Neural cell (in vitro differentiated cells): ENCODE measurements at regions not wholly inside any gene's neighbourhood (a gene's known extent, or its start where the extent isn't known, plus 50 kb on each side); places are given as distances from the start of the nearest gene placed in this dataset.

Experiments used
- H2AFZ ChIP-seq: fragments of 200-600, 300-800 bp; sonication (generic), shearing (Covaris generic); 2 replicates; pipeline ENCODE4 v1.6.0; 2014; ENCODE audit warnings: low read depth, mild to moderate bottlenecking, antibody characterized with exemption, low read length, moderate library complexity
- H3F3A ChIP-seq: fragments of 200-600 bp; shearing (Covaris generic); 2 replicates; pipeline ENCODE4 v1.6.1; 2016; ENCODE audit warnings: mild to moderate bottlenecking, moderate library complexity, mixed read lengths, antibody characterized with exemption, low read length; ENCODE audit not compliant: insufficient read depth, poor library complexity, severe bottlenecking
- H3K27ac ChIP-seq: fragments of 200-600, 300-800 bp; sonication (generic), shearing (Covaris generic); 2 replicates; pipeline ENCODE4 v1.5.1; 2014; ENCODE audit warnings: mild to moderate bottlenecking, low read length, moderate library complexity
- H3K27me3 ChIP-seq: fragments of 300-800, 200-600 bp; sonication (generic), shearing (Covaris generic); 2 replicates; pipeline ENCODE4 v1.6.0; 2014; ENCODE audit warnings: mild to moderate bottlenecking, low read depth, low read length, moderate library complexity; ENCODE audit not compliant: insufficient read depth
- H3K36me3 ChIP-seq: fragments of 300-800, 200-600 bp; sonication (generic), shearing (Covaris generic); 2 replicates; pipeline ENCODE4 v1.5.1; 2014; ENCODE audit warnings: mild to moderate bottlenecking, antibody characterized with exemption, low read length, moderate library complexity; ENCODE audit not compliant: insufficient read depth
- H3K4me2 ChIP-seq: fragments of 300-800, 200-600 bp; sonication (generic), shearing (Covaris generic); 2 replicates; pipeline ENCODE4 v1.6.0; 2014; ENCODE audit warnings: mild to moderate bottlenecking, low read length
- H3K4me3 ChIP-seq: fragments of 300-800, 200-600 bp; sonication (generic), shearing (Covaris generic); 2 replicates; pipeline ENCODE4 v1.5.1; 2014; ENCODE audit warnings: mild to moderate bottlenecking, low read length, moderate library complexity
- H3K79me2 ChIP-seq: fragments of 200-600 bp; shearing (Covaris generic); replicated peaks from 2 replicates; pipeline ENCODE4 v1.6.0; 2014; ENCODE audit warnings: mild to moderate bottlenecking, low read length, moderate library complexity; ENCODE audit not compliant: insufficient read depth
- H3K9ac ChIP-seq: fragments of 300-800, 200-600 bp; sonication (generic), shearing (Covaris generic); 2 replicates; pipeline ENCODE4 v1.6.1; 2016; ENCODE audit warnings: mild to moderate bottlenecking, low read length, mixed read lengths
- H3K9me2 ChIP-seq: fragments of 200-600 bp; shearing (Covaris generic); 2 replicates; pipeline ENCODE4 v1.6.1; 2016; ENCODE audit warnings: mild to moderate bottlenecking, low read length, mixed read lengths; ENCODE audit not compliant: insufficient read depth
- H3K9me3 ChIP-seq: fragments of 200-600, 300-800 bp; sonication (generic), shearing (Covaris generic); 2 replicates; pipeline ENCODE4 v1.6.1; 2016; ENCODE audit warnings: mild to moderate bottlenecking, mixed run types, low read length, moderate library complexity, mixed read lengths
- H4K20me1 ChIP-seq: fragments of 200-600 bp; shearing (Covaris generic); 2 replicates; pipeline ENCODE4 v1.6.1; 2016; ENCODE audit warnings: mild to moderate bottlenecking, mixed run types; ENCODE audit not compliant: insufficient read depth
- EP300 ChIP-seq: fragments of 450-650 bp; conservative IDR thresholded peaks from 2 replicates; pipeline ENCODE4 v1.6.1; 2014; ENCODE audit warnings: antibody characterized with exemption, mild to moderate bottlenecking, moderate library complexity; ENCODE audit not compliant: poor library complexity, severe bottlenecking
- EZH2 ChIP-seq: fragments of 200-600, 300-800 bp; shearing (Covaris generic), sonication (generic); IDR thresholded peaks from 2 replicates; pipeline ENCODE4 v1.6.1; 2014; ENCODE audit warnings: antibody characterized with exemption, low read length, borderline replicate concordance, mild to moderate bottlenecking; ENCODE audit not compliant: insufficient read depth, poor library complexity, severe bottlenecking
- MXI1 ChIP-seq: fragments of 450-650 bp; conservative IDR thresholded peaks from 2 replicates; pipeline ENCODE4 v1.6.1; 2014; ENCODE audit warnings: antibody characterized with exemption, mild to moderate bottlenecking; ENCODE audit not compliant: poor library complexity, severe bottlenecking
- POLR2AphosphoS5 ChIP-seq: IDR thresholded peaks from 2 replicates; pipeline ENCODE4 v1.6.1; 2012
- RAD21 ChIP-seq: fragments of 450-650 bp; conservative IDR thresholded peaks from 2 replicates; pipeline ENCODE4 v1.6.1; 2014; ENCODE audit warnings: antibody characterized with exemption, mild to moderate bottlenecking, moderate library complexity
- SMC3 ChIP-seq: fragments of 450-650 bp; conservative IDR thresholded peaks from 2 replicates; pipeline ENCODE4 v1.6.1; 2014; ENCODE audit warnings: antibody characterized with exemption, mild to moderate bottlenecking, moderate library complexity; ENCODE audit not compliant: poor library complexity
- TAF1 ChIP-seq: IDR thresholded peaks from 2 replicates; pipeline ENCODE4 v1.6.1; 2012; ENCODE audit warnings: low read depth
- TF ChIP-seq, protein P1 (sequence below): IDR thresholded peaks from 2 replicates; pipeline ENCODE4 v1.6.1; 2012; ENCODE audit warnings: borderline replicate concordance
- TF ChIP-seq, protein P2 (sequence below): fragments of 450-650 bp; IDR thresholded peaks from 2 replicates; pipeline ENCODE4 v1.5.1; 2014; ENCODE audit warnings: antibody characterized with exemption, mild to moderate bottlenecking, moderate library complexity; ENCODE audit not compliant: poor library complexity, severe bottlenecking

DNA sequence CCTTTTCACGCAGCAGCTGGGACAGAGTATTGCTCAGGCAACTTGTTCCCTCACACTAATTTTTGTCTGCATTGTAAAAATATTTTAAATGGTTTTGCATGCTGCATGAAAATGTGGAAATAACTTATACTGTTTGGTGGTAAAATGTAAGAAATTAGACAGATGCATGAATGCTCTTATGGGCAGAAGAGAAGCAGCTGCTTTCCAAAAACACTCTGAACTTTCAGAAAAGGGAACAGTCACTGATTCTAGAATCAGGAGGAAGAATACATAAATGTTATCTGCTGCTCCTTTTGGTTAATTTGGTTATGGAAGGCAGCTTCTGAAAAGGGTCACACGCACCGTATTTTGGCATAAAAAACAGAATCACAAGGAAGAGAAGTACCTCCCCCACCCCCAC lies 87.0 kb upstream of the RUNX1 start:
- no peak overlapping the region for H3K9ac ChIP-seq
- H3K36me3 ChIP-seq: no peaks in the 10 kb centered on the region
- H3K4me2 ChIP-seq: no peak overlapping the region
- H3F3A ChIP-seq: no peaks in the 10 kb centered on the region
- no peak overlapping the region for H3K27ac ChIP-seq
- TF ChIP-seq, protein P1, sequence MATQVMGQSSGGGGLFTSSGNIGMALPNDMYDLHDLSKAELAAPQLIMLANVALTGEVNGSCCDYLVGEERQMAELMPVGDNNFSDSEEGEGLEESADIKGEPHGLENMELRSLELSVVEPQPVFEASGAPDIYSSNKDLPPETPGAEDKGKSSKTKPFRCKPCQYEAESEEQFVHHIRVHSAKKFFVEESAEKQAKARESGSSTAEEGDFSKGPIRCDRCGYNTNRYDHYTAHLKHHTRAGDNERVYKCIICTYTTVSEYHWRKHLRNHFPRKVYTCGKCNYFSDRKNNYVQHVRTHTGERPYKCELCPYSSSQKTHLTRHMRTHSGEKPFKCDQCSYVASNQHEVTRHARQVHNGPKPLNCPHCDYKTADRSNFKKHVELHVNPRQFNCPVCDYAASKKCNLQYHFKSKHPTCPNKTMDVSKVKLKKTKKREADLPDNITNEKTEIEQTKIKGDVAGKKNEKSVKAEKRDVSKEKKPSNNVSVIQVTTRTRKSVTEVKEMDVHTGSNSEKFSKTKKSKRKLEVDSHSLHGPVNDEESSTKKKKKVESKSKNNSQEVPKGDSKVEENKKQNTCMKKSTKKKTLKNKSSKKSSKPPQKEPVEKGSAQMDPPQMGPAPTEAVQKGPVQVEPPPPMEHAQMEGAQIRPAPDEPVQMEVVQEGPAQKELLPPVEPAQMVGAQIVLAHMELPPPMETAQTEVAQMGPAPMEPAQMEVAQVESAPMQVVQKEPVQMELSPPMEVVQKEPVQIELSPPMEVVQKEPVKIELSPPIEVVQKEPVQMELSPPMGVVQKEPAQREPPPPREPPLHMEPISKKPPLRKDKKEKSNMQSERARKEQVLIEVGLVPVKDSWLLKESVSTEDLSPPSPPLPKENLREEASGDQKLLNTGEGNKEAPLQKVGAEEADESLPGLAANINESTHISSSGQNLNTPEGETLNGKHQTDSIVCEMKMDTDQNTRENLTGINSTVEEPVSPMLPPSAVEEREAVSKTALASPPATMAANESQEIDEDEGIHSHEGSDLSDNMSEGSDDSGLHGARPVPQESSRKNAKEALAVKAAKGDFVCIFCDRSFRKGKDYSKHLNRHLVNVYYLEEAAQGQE: no peak
- TF ChIP-seq SMC3 (no peak), MXI1 (no peak), TAF1 (no peak)
- TF ChIP-seq, protein P2, sequence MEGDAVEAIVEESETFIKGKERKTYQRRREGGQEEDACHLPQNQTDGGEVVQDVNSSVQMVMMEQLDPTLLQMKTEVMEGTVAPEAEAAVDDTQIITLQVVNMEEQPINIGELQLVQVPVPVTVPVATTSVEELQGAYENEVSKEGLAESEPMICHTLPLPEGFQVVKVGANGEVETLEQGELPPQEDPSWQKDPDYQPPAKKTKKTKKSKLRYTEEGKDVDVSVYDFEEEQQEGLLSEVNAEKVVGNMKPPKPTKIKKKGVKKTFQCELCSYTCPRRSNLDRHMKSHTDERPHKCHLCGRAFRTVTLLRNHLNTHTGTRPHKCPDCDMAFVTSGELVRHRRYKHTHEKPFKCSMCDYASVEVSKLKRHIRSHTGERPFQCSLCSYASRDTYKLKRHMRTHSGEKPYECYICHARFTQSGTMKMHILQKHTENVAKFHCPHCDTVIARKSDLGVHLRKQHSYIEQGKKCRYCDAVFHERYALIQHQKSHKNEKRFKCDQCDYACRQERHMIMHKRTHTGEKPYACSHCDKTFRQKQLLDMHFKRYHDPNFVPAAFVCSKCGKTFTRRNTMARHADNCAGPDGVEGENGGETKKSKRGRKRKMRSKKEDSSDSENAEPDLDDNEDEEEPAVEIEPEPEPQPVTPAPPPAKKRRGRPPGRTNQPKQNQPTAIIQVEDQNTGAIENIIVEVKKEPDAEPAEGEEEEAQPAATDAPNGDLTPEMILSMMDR: no peak
- no peaks in the 10 kb centered on the region for H4K20me1 ChIP-seq
- no peaks in the 10 kb centered on the region for H3K9me2 ChIP-seq
- H3K4me3 ChIP-seq: no peak overlapping the region
- no peak overlapping the region for H2AFZ ChIP-seq
- no peaks in the 10 kb centered on the region for H3K27me3 ChIP-seq
- H3K9me3 ChIP-seq: no peaks in the 10 kb centered on the region
- H3K79me2 ChIP-seq: no peaks in the 10 kb centered on the region

DNA sequence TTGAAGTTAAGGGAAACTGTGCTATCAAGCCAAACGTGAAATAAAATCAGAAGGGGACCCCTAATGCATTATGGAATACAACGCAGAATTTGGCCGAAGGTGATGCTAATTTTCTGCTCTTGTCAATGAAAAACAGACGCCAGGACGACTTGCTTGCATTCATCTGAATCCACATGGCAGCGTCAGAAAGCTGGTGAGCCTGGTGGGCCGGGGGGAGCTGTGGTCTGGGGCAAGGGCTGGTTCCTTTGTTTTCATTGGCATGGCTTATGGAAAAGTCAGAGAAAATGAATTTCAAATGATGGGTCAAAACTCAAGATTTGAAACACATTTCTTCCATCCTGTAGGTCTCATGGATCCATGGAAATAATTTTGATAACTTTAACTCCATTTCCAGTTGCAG lies 86.4 kb upstream of the RUNX1 start:
- Histone ChIP-seq H3K9me3 (no peaks in the 10 kb centered on the region), H3F3A (no peaks in the 10 kb centered on the region), H3K4me2 (no peak overlapping the region), H3K9ac (no peak overlapping the region), H3K79me2 (no peaks in the 10 kb centered on the region), H4K20me1 (no peaks in the 10 kb centered on the region), H3K4me3 (no peak overlapping the region), H2AFZ (no peak overlapping the region), H3K27me3 (no peaks in the 10 kb centered on the region), H3K27ac (no peak overlapping the region), H3K36me3 (no peaks in the 10 kb centered on the region), H3K9me2 (no peaks in the 10 kb centered on the region)
- TF ChIP-seq EZH2: no peak

DNA sequence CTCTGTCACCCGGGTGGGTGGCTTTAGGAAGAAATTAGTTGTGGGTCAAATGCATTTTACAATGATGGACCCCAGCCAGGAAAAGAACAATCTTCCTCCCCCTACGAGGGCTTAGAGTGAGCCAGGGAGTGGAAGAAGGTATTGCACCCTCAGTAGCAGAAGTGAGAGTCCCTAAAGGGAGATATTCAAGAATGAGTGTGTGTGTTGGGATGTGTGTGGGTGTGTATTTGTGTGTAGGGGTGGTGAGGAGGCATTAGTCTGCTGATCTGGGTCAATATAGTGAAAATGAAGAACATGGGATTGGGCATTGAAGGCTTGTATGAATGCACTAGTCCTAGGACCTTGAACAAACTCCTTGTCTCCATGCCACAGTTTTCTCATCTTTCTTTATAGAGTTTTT lies 85.2 kb upstream of the RUNX1 start:
- no peaks in the 10 kb centered on the region for H3K27me3 ChIP-seq
- H2AFZ ChIP-seq: no peak overlapping the region
- H3K36me3 ChIP-seq: no peaks in the 10 kb centered on the region
- TF ChIP-seq POLR2AphosphoS5: no peak
- TF ChIP-seq MXI1: no peak
- TF ChIP-seq EZH2: no peak
- no peak for TF ChIP-seq TAF1
- TF ChIP-seq, protein P2: no peak
- no peak for TF ChIP-seq EP300
- no peak for TF ChIP-seq SMC3
- TF ChIP-seq, protein P1: no peak
- TF ChIP-seq RAD21: no peak
- no peaks in the 10 kb centered on the region for H3F3A ChIP-seq
- H4K20me1 ChIP-seq: no peaks in the 10 kb centered on the region
- H3K9me3 ChIP-seq: no peaks in the 10 kb centered on the region
- H3K27ac ChIP-seq: no peak overlapping the region
- no peak overlapping the region for H3K4me3 ChIP-seq
- no peaks in the 10 kb centered on the region for H3K79me2 ChIP-seq
- H3K9me2 ChIP-seq: no peaks in the 10 kb centered on the region
- no peak overlapping the region for H3K4me2 ChIP-seq
- no peak overlapping the region for H3K9ac ChIP-seq
